ENCODE measurements at regions not wholly inside any gene's neighbourhood (a gene's known extent, or its start where the extent isn't known, plus 50 kb on each side); places are given as distances from the start of the nearest gene placed in this dataset.

DNA sequence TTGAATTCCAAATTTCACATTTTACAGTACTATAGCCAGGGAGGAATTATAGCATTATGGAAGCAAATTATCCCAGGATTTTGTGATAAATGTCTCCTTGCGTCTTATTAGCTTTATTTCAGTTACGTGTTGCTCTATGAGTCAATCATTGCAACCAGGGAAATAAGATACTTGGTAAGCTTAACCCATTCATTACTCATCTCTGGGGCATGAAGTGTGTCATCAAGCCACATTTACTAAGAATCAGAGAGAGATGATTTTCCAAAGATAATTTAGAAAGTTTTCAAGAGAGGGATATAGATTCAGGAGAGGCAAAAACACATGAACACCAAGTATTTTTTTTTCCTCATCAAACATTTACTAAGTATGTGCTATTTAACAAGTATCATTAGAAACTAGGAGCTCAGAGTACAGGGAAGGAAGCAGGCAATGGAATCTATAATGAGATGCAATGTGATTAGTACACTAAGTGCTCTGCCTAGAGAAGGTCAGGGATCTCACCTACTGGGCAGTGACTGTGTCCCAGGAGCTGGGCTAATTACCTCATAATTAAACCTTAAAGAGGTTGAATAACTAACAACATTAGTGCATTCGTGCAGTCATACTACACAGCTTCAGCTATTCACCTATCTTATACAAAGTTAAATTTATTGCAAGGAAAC is 217.8 kb upstream of the NXPH2 start:
- no peak for DNase-seq

DNA sequence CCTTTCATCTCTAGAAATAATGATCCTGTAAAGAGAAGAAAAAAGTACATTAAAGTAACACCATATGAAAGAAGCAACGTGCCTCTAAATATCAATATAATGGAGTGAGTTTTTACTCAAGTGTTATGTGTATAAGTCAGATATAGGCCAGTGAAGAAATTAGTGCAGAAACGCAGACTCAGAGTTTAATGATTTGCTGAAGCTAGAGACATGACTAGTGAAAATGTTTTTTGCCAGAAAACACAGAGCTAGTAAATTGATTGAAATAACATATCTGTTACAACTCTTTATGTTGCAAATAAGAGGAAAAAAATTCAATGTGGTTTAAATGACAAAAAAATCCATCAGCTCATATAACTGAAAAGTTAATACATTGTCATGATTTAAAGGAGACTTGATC is 217.2 kb upstream of the NXPH2 start:
- no peak for DNase-seq

DNA sequence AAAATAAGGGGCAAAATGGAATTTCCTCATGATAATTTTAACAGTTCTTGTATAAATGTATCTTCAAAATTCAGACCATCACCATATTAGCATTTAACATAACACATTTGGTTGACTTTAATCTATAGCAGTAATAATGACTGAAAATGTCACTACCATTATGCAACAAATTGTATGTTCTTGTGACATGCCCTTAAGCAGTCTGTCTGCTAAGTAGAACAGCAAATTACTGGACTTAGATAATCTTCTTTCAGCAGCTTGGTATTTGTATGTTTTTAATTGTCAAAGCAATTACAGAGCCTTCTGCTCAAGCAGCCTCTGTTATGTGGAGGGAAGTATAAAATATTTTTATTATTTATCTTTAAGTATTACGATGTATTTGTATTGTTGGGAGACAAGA is 214.3 kb upstream of the NXPH2 start:
- DNase-seq: no peak

DNA sequence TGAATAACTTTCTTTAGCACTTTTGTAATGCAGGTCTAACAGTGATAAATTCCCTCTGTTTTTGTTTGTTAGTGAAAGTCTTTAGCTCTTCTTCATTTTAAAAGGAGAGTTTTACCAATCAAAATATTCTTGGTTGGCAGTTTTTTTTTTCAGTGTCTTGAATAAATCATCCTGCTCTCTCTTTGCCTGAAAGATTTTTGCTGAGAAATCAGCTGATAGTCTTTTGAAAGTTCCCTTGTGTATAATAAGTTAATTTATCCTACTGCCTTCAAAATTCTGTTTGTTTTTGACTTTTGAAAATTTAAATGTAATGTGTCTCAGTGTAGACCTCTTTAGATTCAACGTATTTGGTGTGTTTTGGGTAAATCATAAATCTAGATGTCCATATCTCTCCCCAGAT is 205.7 kb upstream of the NXPH2 start:
- DNase-seq: no peak

DNA sequence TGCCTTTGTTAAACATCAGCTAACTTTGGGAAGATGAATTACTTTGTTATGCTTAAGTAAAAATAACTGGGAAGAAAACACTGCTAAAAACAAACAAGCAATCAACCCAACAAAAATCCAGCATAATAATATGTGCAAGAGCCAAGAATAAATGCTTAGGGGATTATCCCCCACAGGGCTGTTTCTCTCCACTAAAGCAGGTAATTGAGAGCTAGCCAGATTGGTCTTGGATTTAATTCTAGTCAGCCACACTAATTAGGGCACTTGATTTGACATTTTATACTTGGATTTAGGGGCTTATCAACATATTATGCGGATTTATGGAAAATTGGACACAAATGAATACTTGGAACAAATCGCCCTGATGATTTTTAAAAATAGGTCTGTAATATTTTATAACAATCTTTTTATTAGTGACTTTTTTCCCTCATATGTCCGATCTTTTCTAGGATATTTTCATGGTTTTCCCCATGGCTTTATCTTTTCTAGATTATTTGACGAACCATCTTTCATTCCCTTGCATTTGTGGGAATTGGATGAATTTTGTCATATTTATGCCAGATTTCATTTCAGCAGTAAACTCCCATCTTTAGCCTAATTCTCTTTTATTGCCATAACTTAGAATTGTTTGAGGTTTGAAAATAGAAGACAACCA is 199.1 kb upstream of the NXPH2 start:
- DNase-seq: no peak

DNA sequence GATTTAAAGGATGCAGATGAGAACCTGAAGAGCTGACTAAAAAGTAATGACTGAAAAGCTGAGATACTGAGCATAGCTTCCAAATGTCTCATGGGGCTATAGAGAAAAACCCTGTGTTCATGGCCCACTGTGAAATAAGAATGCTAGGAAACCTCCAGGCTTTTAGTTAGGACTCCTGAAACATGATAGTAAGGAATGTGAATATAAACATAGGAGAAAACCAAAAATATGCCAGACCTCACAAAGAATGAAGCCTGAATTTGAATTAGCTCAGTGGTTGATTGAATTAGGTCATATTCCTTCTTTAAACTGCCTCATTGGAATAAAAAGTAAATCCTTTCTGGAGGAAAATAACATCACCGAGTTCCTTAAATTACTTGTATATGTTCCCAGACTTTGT is 194.5 kb upstream of the NXPH2 start:
- no peak for DNase-seq

- no peak for DNase-seq
These were observed 184.2 kb upstream of the NXPH2 start for GRCh38 chr2:138964418-138964817.

DNA sequence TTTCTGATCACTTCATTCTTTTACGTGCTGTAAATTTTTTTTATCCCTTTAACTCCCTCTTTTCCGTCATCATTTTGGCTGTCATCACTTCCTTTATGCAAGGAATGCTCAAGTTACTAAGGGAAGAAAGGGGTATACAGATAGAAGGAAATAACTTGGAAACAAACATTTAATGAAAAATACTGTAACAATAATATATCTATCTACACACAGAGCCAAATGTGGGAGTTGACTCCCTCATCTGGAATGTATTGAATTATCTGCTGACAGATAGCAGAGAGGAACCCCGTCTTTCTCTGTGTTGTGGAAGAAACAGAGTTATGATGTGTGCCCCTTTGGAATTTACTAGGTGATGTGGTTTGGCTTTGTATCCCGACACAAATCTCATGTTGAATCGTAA is 182.5 kb upstream of the NXPH2 start:
- DNase-seq: no peak

- no peak for DNase-seq
These were observed 180.0 kb upstream of the NXPH2 start for GRCh38 chr2:138960191-138960590.

- no peak for DNase-seq
These were observed 178.8 kb upstream of the NXPH2 start for GRCh38 chr2:138959031-138959430.

GRCh38 chr2:138956116-138956515 is 175.9 kb upstream of the NXPH2 start:
- no peak for DNase-seq

DNA sequence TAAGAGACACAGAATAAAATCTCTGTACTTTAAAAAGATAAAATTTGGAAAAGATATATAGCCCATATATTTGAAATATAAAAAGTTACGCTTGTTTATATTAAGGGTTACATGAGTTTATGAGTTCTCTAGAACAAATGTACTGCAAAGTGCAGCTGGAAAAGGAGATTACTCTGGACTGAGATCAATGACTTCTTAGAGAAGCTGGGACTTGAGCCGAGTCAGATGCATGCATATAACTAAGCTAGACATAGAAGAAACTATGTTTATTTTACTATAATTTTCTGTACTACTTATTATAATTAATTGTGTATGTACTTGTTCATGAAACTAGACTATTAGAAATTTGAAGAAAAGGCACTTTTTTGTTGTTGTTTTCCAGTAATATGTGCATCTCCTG is 170.3 kb upstream of the NXPH2 start:
- no peak for DNase-seq

GRCh38 chr2:138949517-138949916 is 169.3 kb upstream of the NXPH2 start:
- no peak for DNase-seq

DNA sequence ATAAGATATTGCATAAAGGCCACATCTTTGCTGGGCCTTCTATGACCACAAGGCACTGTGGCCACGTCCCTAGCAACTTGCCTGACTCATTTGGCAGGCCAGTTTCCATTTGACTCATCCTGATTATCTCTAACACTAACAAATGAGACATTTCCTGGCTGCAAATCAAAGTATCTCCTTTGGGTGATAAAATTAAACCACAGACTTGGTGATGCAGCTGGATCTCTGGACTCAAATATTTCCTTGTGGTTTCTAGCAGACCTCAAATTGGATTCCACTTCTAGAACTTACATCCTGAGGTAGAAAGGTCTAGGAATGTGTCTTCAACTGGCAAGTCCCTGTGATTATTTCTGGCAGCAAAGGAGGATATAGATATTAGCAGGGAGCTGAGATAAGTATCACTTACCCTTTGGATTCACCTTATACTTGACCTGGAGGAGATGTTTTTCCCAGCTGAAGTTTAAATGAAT is 167.9 kb upstream of the NXPH2 start:
- no peak for DNase-seq

- no peak for DNase-seq
These were observed 163.3 kb upstream of the NXPH2 start for GRCh38 chr2:138943470-138943869.

GRCh38 chr2:138942466-138942865 is 162.3 kb upstream of the NXPH2 start:
- no peak for DNase-seq

GRCh38 chr2:138931284-138932256 is 151.4 kb upstream of the NXPH2 start:
- DNase-seq: no peak

DNA sequence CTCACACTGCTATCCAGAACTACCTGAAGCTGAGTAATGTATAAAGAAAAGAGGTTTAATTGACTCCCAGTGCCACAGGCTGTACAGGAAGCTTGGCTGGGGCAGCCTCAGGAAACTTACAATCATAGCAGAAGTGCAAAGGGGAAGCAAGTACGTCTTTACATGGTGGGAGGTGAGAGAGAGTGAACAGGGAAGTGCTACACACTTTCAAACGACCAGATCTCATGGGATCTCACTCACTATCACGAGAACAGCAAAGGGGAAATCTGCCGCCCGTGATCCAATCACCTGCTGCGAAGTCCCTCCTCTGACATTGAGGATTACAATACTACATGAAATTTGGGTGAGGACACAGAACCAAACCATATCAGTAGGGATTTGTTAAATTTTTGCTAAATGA is 150.4 kb upstream of the NXPH2 start:
- DNase-seq: no peak

GRCh38 chr2:138928374-138929021 is 148.3 kb upstream of the NXPH2 start:
- DNase-seq: no peak

DNA sequence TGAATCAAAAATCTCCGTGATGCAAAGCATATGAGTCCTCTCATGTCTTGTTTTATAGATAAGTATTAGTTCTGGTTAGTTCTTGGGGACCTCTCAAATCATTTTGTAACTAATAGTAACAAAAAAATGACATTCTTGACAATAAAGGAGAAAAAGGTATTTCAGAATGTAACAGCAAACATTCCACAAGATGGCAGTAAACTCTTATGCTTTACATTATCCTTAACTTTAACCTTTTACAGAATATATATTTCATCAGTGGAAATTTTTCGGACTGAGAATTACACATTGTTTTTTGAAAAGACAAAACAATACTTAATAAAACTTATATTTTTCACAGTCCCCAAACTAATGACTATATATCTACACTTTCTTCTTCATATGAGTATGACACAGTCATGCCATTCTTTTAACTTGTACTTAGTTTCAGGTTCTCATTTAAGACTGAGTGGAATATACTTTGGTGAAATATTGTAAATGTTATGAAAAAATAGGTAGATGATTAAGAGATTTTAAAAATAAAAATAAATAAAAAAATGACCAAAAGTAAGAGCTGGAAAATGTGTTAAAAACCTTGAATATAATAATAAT is 142.9 kb upstream of the NXPH2 start:
- no peak for DNase-seq

DNA sequence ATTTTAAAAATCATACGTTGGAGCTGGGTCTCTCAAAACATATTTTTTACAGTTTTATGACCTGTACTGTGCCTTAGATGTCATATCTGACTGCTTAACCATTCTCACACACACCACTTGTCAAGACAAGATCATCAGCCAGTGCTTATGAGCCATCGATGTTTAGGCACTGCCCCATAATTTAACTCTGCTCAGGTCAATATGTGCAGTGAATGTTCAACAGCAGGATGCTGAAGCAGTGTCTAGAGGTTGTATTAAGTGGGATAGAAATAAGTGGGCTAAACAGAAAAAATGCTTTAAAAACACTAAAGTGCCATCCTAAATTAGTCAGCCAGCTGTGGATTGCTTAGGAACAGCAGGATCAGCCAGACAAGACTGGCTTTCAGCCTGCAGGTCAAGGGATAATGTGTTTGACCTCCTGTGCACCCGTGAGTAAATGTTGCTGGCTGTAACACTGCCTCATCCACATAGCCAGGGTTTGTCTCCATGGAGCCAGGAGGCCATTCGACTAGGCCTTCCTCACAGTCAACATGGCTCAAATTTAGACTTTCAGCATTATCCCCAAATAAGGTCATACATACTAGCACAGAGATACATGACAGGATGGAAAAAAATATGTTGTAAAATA is 139.0 kb upstream of the NXPH2 start:
- DNase-seq: no peak

DNA sequence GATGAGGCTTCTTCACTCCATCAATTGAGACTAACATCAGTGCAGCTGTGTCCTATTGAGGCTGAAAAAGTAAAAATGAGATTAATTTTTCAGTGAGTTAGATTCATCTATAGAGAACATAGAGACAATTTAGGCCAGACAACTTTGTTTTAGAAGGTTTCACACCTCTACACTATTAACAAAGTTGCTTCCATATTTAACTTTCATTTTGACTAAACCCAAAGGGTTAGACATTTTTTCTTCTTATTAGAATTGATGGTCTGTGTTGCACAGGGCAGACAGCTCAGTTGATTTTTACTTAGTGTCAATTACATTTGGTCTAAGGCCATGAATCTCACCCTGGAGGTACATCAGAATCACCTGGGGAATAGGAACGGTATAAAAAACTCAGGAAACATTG is 130.2 kb upstream of the NXPH2 start:
- DNase-seq: no peak

All from femur (tissue), 1 donor.